GM12891 (cell line): ENCODE measurements at regions not wholly inside any gene's neighbourhood (a gene's known extent, or its start where the extent isn't known, plus 50 kb on each side); places are given as distances from the start of the nearest gene placed in this dataset.

Experiments used
- POLR2A ChIP-seq: IDR thresholded peaks from 2 replicates; pipeline ENCODE4 v1.6.1; 2011; ENCODE audit warnings: low read depth, low read length, control low read depth
- POLR2AphosphoS5 ChIP-seq: IDR thresholded peaks from 2 replicates; pipeline ENCODE4 v1.6.1; 2011; ENCODE audit warnings: low read depth, low read length, control low read depth

- no peak for TF ChIP-seq POLR2A
- no peak for TF ChIP-seq POLR2AphosphoS5
Observed at GRCh38 chr5:106940986-106941385, 729.8 kb downstream of the EFNA5 start.
